Fibroblast of pulmonary artery (primary cell): ENCODE measurements at regions not wholly inside any gene's neighbourhood (a gene's known extent, or its start where the extent isn't known, plus 50 kb on each side); places are given as distances from the start of the nearest gene placed in this dataset.

Experiments used
- DNase-seq: peaks from one replicate; pipeline ENCODE4 v3.0.0-alpha.2; 2010; ENCODE audit warnings: low read depth
- H3K4me3 ChIP-seq: replicated peaks from 2 replicates; pipeline ENCODE4 v1.5.1; 2011; ENCODE audit warnings: low read depth, mild to moderate bottlenecking, control low read depth, low read length, moderate library complexity
- CTCF ChIP-seq: IDR thresholded peaks from 2 replicates; pipeline ENCODE4 v1.5.1; 2011; ENCODE audit warnings: mild to moderate bottlenecking, control low read depth, low read length, inconsistent platforms; ENCODE audit errors: missing control alignments

GRCh38 chr10:46227936-46228562 lies 58.7 kb upstream of the ANTXRL start:
- no peak overlapping the region for H3K4me3 ChIP-seq
- DNase-seq, result no peak
- no peak for TF ChIP-seq CTCF

GRCh38 chr10:46228563-46229071 lies 58.2 kb upstream of the ANTXRL start:
- peak; percentile 75 for DNase-seq
- peak; percentile 97 for TF ChIP-seq CTCF
- H3K4me3 ChIP-seq, result no peak overlapping the region

GRCh38 chr10:46229144-46229563 lies 57.6 kb upstream of the ANTXRL start:
- no peak for DNase-seq
- no peak overlapping the region for H3K4me3 ChIP-seq
- peak; percentile 69 for TF ChIP-seq CTCF

GRCh38 chr10:46230615-46231014 lies 56.2 kb upstream of the ANTXRL start:
- no peak overlapping the region for H3K4me3 ChIP-seq
- no peak for TF ChIP-seq CTCF
- DNase-seq, result no peak

- DNase-seq, result no peak
- H3K4me3 ChIP-seq, result no peak overlapping the region
- TF ChIP-seq CTCF, result no peak
Observed at GRCh38 chr10:46231087-46231486, 55.7 kb upstream of the ANTXRL start.

- TF ChIP-seq CTCF, result no peak
- DNase-seq, result no peak
- no peak overlapping the region for H3K4me3 ChIP-seq
Observed at GRCh38 chr10:46232084-46232483, 54.7 kb upstream of the ANTXRL start.

- no peak overlapping the region for H3K4me3 ChIP-seq
- DNase-seq, result no peak
- TF ChIP-seq CTCF, result no peak
Observed at GRCh38 chr10:46232666-46233065, 54.1 kb upstream of the ANTXRL start.
